Inferior parietal cortex (tissue), 1 donor: ENCODE measurements at regions not wholly inside any gene's neighbourhood (a gene's known extent, or its start where the extent isn't known, plus 50 kb on each side); places are given as distances from the start of the nearest gene placed in this dataset.
"Not testable (repeated sequence)": the region's sequence is repeated elsewhere in the genome, so short reads cannot be mapped to it uniquely, and the experiment has no call there.

Experiments
- DNase-seq: peaks from one replicate; pipeline ENCODE4 v3.0.0-alpha.2; 2016; ENCODE audit errors: extremely low spot score

- DNase-seq: no peak
Measured at GRCh38 chr2:10223932-10224720, 78.6 kb upstream of the HPCAL1 start.

- DNase-seq: no peak
Measured at GRCh38 chr2:10224734-10225133, 78.0 kb upstream of the HPCAL1 start.

GRCh38 chr2:10225291-10226037, 77.2 kb upstream of the HPCAL1 start:
- DNase-seq: no peak

- no peak for DNase-seq
Measured at GRCh38 chr2:10226038-10226724, 76.5 kb upstream of the HPCAL1 start.

GRCh38 chr2:10228611-10229365, 73.9 kb upstream of the HPCAL1 start:
- DNase-seq: no peak

- DNase-seq: no peak
Measured at GRCh38 chr2:10229462-10230099, 73.1 kb upstream of the HPCAL1 start.

- DNase-seq: no peak
Measured at GRCh38 chr2:10230499-10230898, 72.2 kb upstream of the HPCAL1 start.

GRCh38 chr2:10230921-10231320, 71.8 kb upstream of the HPCAL1 start:
- DNase-seq: not testable (repeated sequence)

GRCh38 chr2:10231551-10232085, 71.1 kb upstream of the HPCAL1 start:
- no peak for DNase-seq

- DNase-seq: no peak
Measured at GRCh38 chr2:10232096-10232815, 70.4 kb upstream of the HPCAL1 start.

GRCh38 chr2:10233131-10234012, 69.3 kb upstream of the HPCAL1 start:
- DNase-seq: no peak

GRCh38 chr2:10234013-10234306, 68.7 kb upstream of the HPCAL1 start:
- no peak for DNase-seq

- DNase-seq: no peak
Measured at GRCh38 chr2:10234409-10235094, 68.2 kb upstream of the HPCAL1 start.

- DNase-seq: no peak
Measured at GRCh38 chr2:10235099-10235908, 67.4 kb upstream of the HPCAL1 start.

- DNase-seq: no peak
Measured at GRCh38 chr2:10235909-10236550, 66.7 kb upstream of the HPCAL1 start.

GRCh38 chr2:10236571-10237391, 65.9 kb upstream of the HPCAL1 start:
- no peak for DNase-seq
